ENCODE measurements at regions not wholly inside any gene's neighbourhood (a gene's known extent, or its start where the extent isn't known, plus 50 kb on each side); places are given as distances from the start of the nearest gene placed in this dataset.

DNA sequence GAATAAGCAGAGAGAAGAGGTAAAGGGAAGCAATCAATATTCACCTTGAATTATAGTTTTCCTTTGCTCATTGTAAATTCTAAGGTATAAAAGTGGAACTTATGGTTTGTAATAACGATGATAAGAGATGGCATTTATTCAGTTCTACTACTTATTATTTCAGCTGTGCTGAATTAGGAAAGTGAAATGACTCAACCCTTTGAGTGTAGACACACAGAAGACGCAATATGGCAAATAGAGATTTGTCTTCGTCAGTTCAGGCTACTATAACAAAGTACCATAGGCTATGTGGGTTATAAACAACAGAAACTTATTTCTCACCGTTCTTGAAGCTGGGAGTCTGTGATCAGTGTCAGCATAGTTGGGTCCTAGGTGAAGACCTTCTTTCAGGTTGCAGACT lies 713.0 kb upstream of the PCDH9 start:
- Histone ChIP-seq H3K79me2 (ENCODE audit: control insufficient read depth, insufficient read depth, low read length) (no peaks in the 10 kb centered on the region), H3K9ac (ENCODE audit: control insufficient read depth, extremely low read depth, insufficient read depth, low read length) (no peak overlapping the region), H3K9me3 (ENCODE audit: control insufficient read depth, low read depth, low read length) (no peaks in the 10 kb centered on the region), H4K20me1 (ENCODE audit: control insufficient read depth, extremely low read depth, insufficient read depth, low read length) (no peaks in the 10 kb centered on the region), H3K27ac (ENCODE audit: control insufficient read depth, insufficient read depth, low read length) (no peak overlapping the region), H3K27me3 (ENCODE audit: control insufficient read depth, extremely low read depth, insufficient read depth, low read length) (no peaks in the 10 kb centered on the region), H3K4me1 (ENCODE audit: control insufficient read depth, extremely low read depth, insufficient read depth, low read length) (no peaks in the 10 kb centered on the region), H3K9me1 (ENCODE audit: control insufficient read depth, extremely low read depth, insufficient read depth, low read length) (no peaks in the 10 kb centered on the region), H3K4me3 (ENCODE audit: control insufficient read depth in 2 of 3, extremely low read depth in 1 of 3, insufficient read depth in 2 of 3, low read depth in 1 of 3, low read length in 3 of 3) (no peak overlapping the region), H3K4me2 (ENCODE audit: control insufficient read depth, extremely low read depth, insufficient read depth, low read depth, low read length) (no peak overlapping the region), H3K36me3 (ENCODE audit: control insufficient read depth in 2 of 2, extremely low read depth in 1 of 2, insufficient read depth in 2 of 2, low read length in 2 of 2) (no peaks in the 10 kb centered on the region), H2AFZ (ENCODE audit: control insufficient read depth, low read length) (no peak overlapping the region)
- DNase-seq (ENCODE audit: low read depth, low spot score) (no peak), FAIRE-seq (no peak)
- TF ChIP-seq CTCF (optimal IDR thresholded peaks at IDR 0.05 in 1 of 3, IDR thresholded peaks at IDR 0.05 in 1 of 3, conservative IDR thresholded peaks at IDR 0.05 in 1 of 3; ENCODE audit: extremely low read depth in 1 of 3, insufficient read depth in 2 of 3, low read length in 3 of 3) = no peak
- TF ChIP-seq EZH2 (IDR thresholded peaks at IDR 0.05; ENCODE audit: low read length) = no peak
- dilution Hi-C loops (cut with MboI; ENCODE audit: extremely low pct_ligation_motif_present, low sequenced_read_pairs) = no loop called here

DNA sequence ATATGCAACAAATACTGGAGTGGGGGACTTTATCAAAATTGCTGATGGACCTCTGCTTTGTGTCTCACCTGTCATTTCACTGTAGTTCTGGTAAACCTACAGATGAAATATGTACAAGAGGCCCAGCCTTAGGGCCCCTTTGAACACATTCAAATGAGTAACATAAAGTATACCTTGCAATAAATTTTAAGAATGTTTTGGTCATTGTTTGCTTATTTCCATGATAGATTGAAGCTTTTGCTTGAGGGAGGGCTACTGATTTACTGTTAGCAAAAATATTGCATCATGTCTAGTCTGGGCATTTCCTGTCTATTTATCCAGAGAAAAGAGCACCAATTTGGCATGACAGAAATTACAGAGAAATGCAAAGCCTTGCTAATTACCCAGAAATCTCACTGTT lies 705.5 kb upstream of the PCDH9 start:
- Histone ChIP-seq H4K20me1 (ENCODE audit: control insufficient read depth, extremely low read depth, insufficient read depth, low read length) (no peaks in the 10 kb centered on the region), H3K4me1 (ENCODE audit: control insufficient read depth, extremely low read depth, insufficient read depth, low read length) (no peaks in the 10 kb centered on the region), H3K4me2 (ENCODE audit: control insufficient read depth, extremely low read depth, insufficient read depth, low read depth, low read length) (no peak overlapping the region), H3K4me3 (ENCODE audit: control insufficient read depth in 2 of 3, extremely low read depth in 1 of 3, insufficient read depth in 2 of 3, low read depth in 1 of 3, low read length in 3 of 3) (no peak overlapping the region), H3K9me3 (ENCODE audit: control insufficient read depth, low read depth, low read length) (no peaks in the 10 kb centered on the region), H3K36me3 (ENCODE audit: control insufficient read depth in 2 of 2, extremely low read depth in 1 of 2, insufficient read depth in 2 of 2, low read length in 2 of 2) (no peaks in the 10 kb centered on the region), H3K9ac (ENCODE audit: control insufficient read depth, extremely low read depth, insufficient read depth, low read length) (no peak overlapping the region), H3K27ac (ENCODE audit: control insufficient read depth, insufficient read depth, low read length) (no peak overlapping the region), H3K79me2 (ENCODE audit: control insufficient read depth, insufficient read depth, low read length) (no peaks in the 10 kb centered on the region), H2AFZ (ENCODE audit: control insufficient read depth, low read length) (no peak overlapping the region), H3K9me1 (ENCODE audit: control insufficient read depth, extremely low read depth, insufficient read depth, low read length) (no peaks in the 10 kb centered on the region), H3K27me3 (ENCODE audit: control insufficient read depth, extremely low read depth, insufficient read depth, low read length) (no peaks in the 10 kb centered on the region)
- DNase-seq (ENCODE audit: low read depth, low spot score) = no peak
- no peak for FAIRE-seq
- TF ChIP-seq CTCF (optimal IDR thresholded peaks at IDR 0.05 in 1 of 3, IDR thresholded peaks at IDR 0.05 in 1 of 3, conservative IDR thresholded peaks at IDR 0.05 in 1 of 3; ENCODE audit: extremely low read depth in 1 of 3, insufficient read depth in 2 of 3, low read length in 3 of 3) (no peak), EZH2 (IDR thresholded peaks at IDR 0.05; ENCODE audit: low read length) (no peak)
- dilution Hi-C loops (cut with MboI; ENCODE audit: extremely low pct_ligation_motif_present, low sequenced_read_pairs) = no loop called here

All from keratinocyte (primary cell).